ENCODE measurements at regions not wholly inside any gene's neighbourhood (a gene's known extent, or its start where the extent isn't known, plus 50 kb on each side); places are given as distances from the start of the nearest gene placed in this dataset.

- no peak for DNase-seq
- intact Hi-C loops (cut with DNase I) = no loop called here
- ATAC-seq = no peak
- H3K4me1 ChIP-seq = peaks cover 0 to 12% (median 0%) of the 10 kb centered on the region in 9 donors
- H3K9me3 ChIP-seq = peaks cover 0 to 45% (median 0%) of the 10 kb centered on the region in 11 donors
- H3K27ac ChIP-seq = no peak overlapping the region
- no peak overlapping the region for H3K4me3 ChIP-seq
- H3K36me3 ChIP-seq = no peaks in the 10 kb centered on the region
- 64 to 67% methylated on average over 11 of the region's 11 CpGs for WGBS, 2 donors
- H3K27me3 ChIP-seq = no peaks in the 10 kb centered on the region
- TF ChIP-seq, protein P1, sequence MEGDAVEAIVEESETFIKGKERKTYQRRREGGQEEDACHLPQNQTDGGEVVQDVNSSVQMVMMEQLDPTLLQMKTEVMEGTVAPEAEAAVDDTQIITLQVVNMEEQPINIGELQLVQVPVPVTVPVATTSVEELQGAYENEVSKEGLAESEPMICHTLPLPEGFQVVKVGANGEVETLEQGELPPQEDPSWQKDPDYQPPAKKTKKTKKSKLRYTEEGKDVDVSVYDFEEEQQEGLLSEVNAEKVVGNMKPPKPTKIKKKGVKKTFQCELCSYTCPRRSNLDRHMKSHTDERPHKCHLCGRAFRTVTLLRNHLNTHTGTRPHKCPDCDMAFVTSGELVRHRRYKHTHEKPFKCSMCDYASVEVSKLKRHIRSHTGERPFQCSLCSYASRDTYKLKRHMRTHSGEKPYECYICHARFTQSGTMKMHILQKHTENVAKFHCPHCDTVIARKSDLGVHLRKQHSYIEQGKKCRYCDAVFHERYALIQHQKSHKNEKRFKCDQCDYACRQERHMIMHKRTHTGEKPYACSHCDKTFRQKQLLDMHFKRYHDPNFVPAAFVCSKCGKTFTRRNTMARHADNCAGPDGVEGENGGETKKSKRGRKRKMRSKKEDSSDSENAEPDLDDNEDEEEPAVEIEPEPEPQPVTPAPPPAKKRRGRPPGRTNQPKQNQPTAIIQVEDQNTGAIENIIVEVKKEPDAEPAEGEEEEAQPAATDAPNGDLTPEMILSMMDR (IDR thresholded peaks at IDR 0.05) = no peak
Measured at GRCh38 chr7:57339198-57339944, 110.6 kb upstream of the ZNF716 start.

DNA sequence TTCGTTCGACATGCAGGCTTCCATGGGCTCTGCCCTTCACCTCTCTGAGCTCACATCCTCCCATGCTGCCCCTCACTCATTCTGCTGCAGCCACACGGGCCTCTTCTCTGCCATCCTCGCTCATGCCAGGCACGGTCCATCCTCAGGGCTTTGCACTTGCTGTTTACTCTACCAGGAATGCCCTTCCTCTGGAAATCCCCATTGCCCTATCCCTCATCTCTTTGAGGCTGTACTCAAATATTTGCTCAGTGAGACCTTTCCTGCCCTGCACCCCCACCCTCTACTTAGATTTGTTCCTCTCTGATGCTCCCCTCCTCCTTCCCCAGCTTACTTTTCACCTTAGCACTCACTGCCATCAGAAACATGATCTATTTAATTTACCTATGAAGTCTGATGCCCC lies 107.0 kb upstream of the ZNF716 start:
- peaks cover 0 to 29% (median 0%) of the 10 kb centered on the region in 11 donors for H3K9me3 ChIP-seq
- no peak for DNase-seq
- H3K4me3 ChIP-seq = no peak overlapping the region
- intact Hi-C loops (cut with DNase I) = no loop called here
- ATAC-seq = no peak
- WGBS, 2 donors = 80 to 87% methylated on average over 5 of the region's 5 CpGs
- TF ChIP-seq, protein P1 (IDR thresholded peaks at IDR 0.05) = no peak
- no peaks in the 10 kb centered on the region for H3K27me3 ChIP-seq
- H3K36me3 ChIP-seq = no peaks in the 10 kb centered on the region
- peaks cover 0 to 20% (median 3%) of the 10 kb centered on the region in 9 donors for H3K4me1 ChIP-seq
- H3K27ac ChIP-seq = peak overlapping the region in 2 of 10 donors; percentile 78 to 81

- no peaks in the 10 kb centered on the region for H3K36me3 ChIP-seq
- H3K27ac ChIP-seq = peak overlapping the region in 9 of 10 donors; percentile 66 to 86 (median 81)
- peaks cover 0 to 28% (median 0%) of the 10 kb centered on the region in 11 donors for H3K9me3 ChIP-seq
- intact Hi-C loops (cut with DNase I) = no loop called here
- TF ChIP-seq, protein P1 (IDR thresholded peaks at IDR 0.05) = no peak
- ATAC-seq (peak; percentile 77 to 93 (median 87)), DNase-seq (peak; percentile 81 to 84)
- H3K4me1 ChIP-seq = peaks cover 0 to 24% (median 4%) of the 10 kb centered on the region in 9 donors
- H3K4me3 ChIP-seq = no peak overlapping the region
- H3K27me3 ChIP-seq = no peaks in the 10 kb centered on the region
- WGBS, 2 donors = 58% methylated on average over 15 of the region's 15 CpGs
Measured at GRCh38 chr7:57343901-57344622, 105.9 kb upstream of the ZNF716 start.

DNA sequence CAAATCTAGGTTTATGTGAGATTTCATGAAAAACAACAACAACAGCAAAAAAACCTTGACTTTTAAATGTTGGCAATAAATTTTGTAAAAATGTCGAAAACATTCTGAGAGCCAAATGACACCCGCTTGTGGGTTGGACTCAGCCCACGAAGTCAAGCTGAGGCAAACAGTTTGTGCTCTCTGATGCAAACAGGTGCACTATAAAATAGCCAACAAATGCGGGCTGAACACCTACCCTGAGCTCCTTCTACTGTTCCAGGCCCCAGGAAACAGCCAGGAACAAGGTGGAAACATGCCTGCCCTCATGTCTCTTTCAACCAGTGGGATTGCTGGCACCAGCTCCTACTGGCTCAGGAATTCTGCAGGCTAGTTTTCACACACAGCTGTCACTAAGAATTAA lies 105.0 kb upstream of the ZNF716 start:
- Histone ChIP-seq H3K4me1 (peaks cover 0 to 24% (median 4%) of the 10 kb centered on the region in 9 donors), H3K27ac (peak overlapping the region in 9 of 10 donors; percentile 66 to 86 (median 81)), H3K9me3 (peaks cover 0 to 35% (median 0%) of the 10 kb centered on the region in 11 donors), H3K36me3 (no peaks in the 10 kb centered on the region), H3K4me3 (no peak overlapping the region), H3K27me3 (no peaks in the 10 kb centered on the region)
- ATAC-seq = no peak
- intact Hi-C loops (cut with DNase I) = no loop called here
- TF ChIP-seq, protein P1 (IDR thresholded peaks at IDR 0.05) = no peak
- no peak for DNase-seq
- WGBS, 2 donors = 64 to 66% methylated on average over 4 of the region's 4 CpGs
